ENCODE measurements at regions not wholly inside any gene's neighbourhood (a gene's known extent, or its start where the extent isn't known, plus 50 kb on each side); places are given as distances from the start of the nearest gene placed in this dataset.

- intact Hi-C loops (cut with micrococcal nuclease) = no loop called here
- no peak overlapping the region for H3K4me3 ChIP-seq (replicated peaks in 1 of 2; ENCODE audit: low read depth in 1 of 2, low read length in 2 of 2)
- H2AFZ ChIP-seq (ENCODE audit: low read depth, low read length, poor library complexity, severe bottlenecking) = no peak overlapping the region
- H3K4me1 ChIP-seq (ENCODE audit: control insufficient read depth in 1 of 2, insufficient read depth in 2 of 2, low read length in 2 of 2) = no peaks in the 10 kb centered on the region
- H3K9ac ChIP-seq (ENCODE audit: low read length) = no peak overlapping the region
- H3K79me2 ChIP-seq (ENCODE audit: insufficient read depth, low read length) = no peaks in the 10 kb centered on the region
- H4K20me1 ChIP-seq (ENCODE audit: insufficient read depth) = no peaks in the 10 kb centered on the region
- ATAC-seq = no peak
- RAD21 ChIA-PET (ENCODE audit: low non-redundant PET in 1 of 2, low total read pairs in 2 of 2, uncharacterized antibody in 2 of 2, unreplicated experiment in 2 of 2) = no interaction called here
- no peak overlapping the region for H3K27ac ChIP-seq (ENCODE audit: low read depth, low read length)
- no peaks in the 10 kb centered on the region for H3K9me2 ChIP-seq (ENCODE audit: insufficient read depth)
- no peak overlapping the region for H3K4me2 ChIP-seq (ENCODE audit: low read length)
- no peaks in the 10 kb centered on the region for H3K27me3 ChIP-seq (ENCODE audit: insufficient read depth, low read length)
- H3K36me3 ChIP-seq (ENCODE audit: control insufficient read depth in 1 of 2, insufficient read depth in 2 of 2, low read length in 2 of 2) = no peaks in the 10 kb centered on the region
- POLR2A ChIA-PET = no interaction called here
- no TSS peak for BruUV-seq (replicated peaks)
- CTCF ChIA-PET = no interaction called here
- no peak for TF ChIP-seq JUND (IDR thresholded peaks at IDR 0.05)
- no peak for TF ChIP-seq MAX (IDR thresholded peaks at IDR 0.05)
- no peak for TF ChIP-seq TCF7L2 (IDR thresholded peaks at IDR 0.05; ENCODE audit: borderline replicate concordance, extremely low read depth, insufficient read depth, insufficient read length)
- no peak for TF ChIP-seq REST (IDR thresholded peaks at IDR 0.05; ENCODE audit: low read depth)
- TF ChIP-seq ZNF274 (IDR thresholded peaks at IDR 0.05; ENCODE audit: low read depth, low read length) = no peak
- no peak for TF ChIP-seq ELF1 (IDR thresholded peaks at IDR 0.05; ENCODE audit: borderline replicate concordance, low read depth)
- TF ChIP-seq ZFX (IDR thresholded peaks at IDR 0.05) = no peak
- no peak for TF ChIP-seq POLR2A (IDR thresholded peaks at IDR 0.05; ENCODE audit: borderline replicate concordance, extremely low read depth, insufficient read depth, insufficient read length)
- TF ChIP-seq EZH2 (IDR thresholded peaks at IDR 0.05) = no peak
- TF ChIP-seq EGR1 (IDR thresholded peaks at IDR 0.05; ENCODE audit: low read depth) = no peak
- no peak for TF ChIP-seq EZH2phosphoT487 (IDR thresholded peaks at IDR 0.05; ENCODE audit: borderline replicate concordance)
- no peak for TF ChIP-seq SIN3A (IDR thresholded peaks at IDR 0.05; ENCODE audit: low read depth)
- no peak for DNase-seq (ENCODE audit: low read depth, low spot score)
- no peaks in the 10 kb centered on the region for H3K9me3 ChIP-seq (ENCODE audit: control insufficient read depth in 1 of 2, insufficient read depth in 1 of 2, low read depth in 1 of 2, low read length in 2 of 2)
Measured at GRCh38 chr6:56345376-56345995, 98.1 kb upstream of the COL21A1 start.

All from HCT116 (cell line).